Kidney (tissue), 13 donors: ENCODE measurements at regions not wholly inside any gene's neighbourhood (a gene's known extent, or its start where the extent isn't known, plus 50 kb on each side); places are given as distances from the start of the nearest gene placed in this dataset.

Experiments used
- DNase-seq, 5 donors: peaks; one replicate each; pipeline ENCODE4 v3.0.0-alpha.2; 2013 to 2020
- FAIRE-seq: peaks from 2 replicates; lab custom pipeline; 2012; peaks lifted over from hg19 to GRCh38; lab: Jason Lieb, UNC
- H3K27ac ChIP-seq, 2 donors: one replicate each; pipeline ENCODE4 v1.7.0; 2013; ENCODE audit warnings: low read depth in 2 of 2, low read length in 2 of 2, inconsistent platforms in 1 of 2
- H3K27me3 ChIP-seq: one replicate; pipeline ENCODE4 v1.7.1; 2013; ENCODE audit warnings: low read length, inconsistent platforms; ENCODE audit not compliant: control insufficient read depth, insufficient read depth
- H3K36me3 ChIP-seq, 3 donors: one replicate each; pipeline versions ENCODE4 v1.7.0 to v1.7.1; 2013; ENCODE audit warnings: low read length in 3 of 3, control low read depth in 1 of 3, inconsistent platforms in 1 of 3; ENCODE audit not compliant: insufficient read depth in 3 of 3, control insufficient read depth in 2 of 3
- H3K4me1 ChIP-seq, 3 donors: one replicate each; pipeline versions ENCODE4 v1.7.0 to v1.7.1; 2013; ENCODE audit warnings: low read length in 3 of 3, inconsistent platforms in 1 of 3, low read depth in 1 of 3; ENCODE audit not compliant: control insufficient read depth in 2 of 3, insufficient read depth in 2 of 3
- H3K4me3 ChIP-seq, 3 donors: one replicate each; pipeline versions ENCODE4 v1.7.0 to v1.8.1; 2013; ENCODE audit warnings: low read length in 3 of 3, control low read depth in 1 of 3, inconsistent platforms in 1 of 3
- H3K9ac ChIP-seq, 3 donors: one replicate each; pipeline versions ENCODE4 v1.7.0 to v1.7.1; 2013; ENCODE audit warnings: low read length in 3 of 3, control low read depth in 1 of 3, inconsistent platforms in 1 of 3
- H3K9me3 ChIP-seq, 3 donors: one replicate each; pipeline versions ENCODE4 v1.7.0 to v1.7.1; 2013; ENCODE audit warnings: low read length in 3 of 3, control low read depth in 1 of 3, inconsistent platforms in 1 of 3; ENCODE audit not compliant: control insufficient read depth in 2 of 3, insufficient read depth in 1 of 3
- CTCF ChIP-seq: IDR thresholded peaks from 3 replicates; pipeline ENCODE4 v1.5.1; 2012; ENCODE audit warnings: mild to moderate bottlenecking, moderate library complexity, borderline replicate concordance; ENCODE audit not compliant: insufficient read depth; ENCODE audit errors: extremely low read depth
- intact Hi-C: fragments of 100-400 bp; cut with DNase I; formaldehyde crosslinking; loops from one replicate; pipeline ENCODE4 v1.11.1; 2022
- donor health status: control.
- donor health status: control.
- donor health status: control.
- donor health status: control.
- donor health status: control.
- donor health status: DM: yes; HTN: yes; CAD: no.
- donor health status: Normal renal cell carcinoma (clear cell type).

GRCh38 chr2:2484301-2484700 lies 153.2 kb upstream of the MYT1L start:
- Histone ChIP-seq H3K27ac (no peak overlapping the region), H3K9me3 (peaks cover 0 to 2% (median 0%) of the 10 kb centered on the region in 3 donors), H3K4me1 (no peaks in the 10 kb centered on the region), H3K4me3 (no peak overlapping the region), H3K36me3 (no peaks in the 10 kb centered on the region), H3K9ac (no peak overlapping the region), H3K27me3 (no peaks in the 10 kb centered on the region)
- FAIRE-seq (no peak), DNase-seq (peak in 2 of 5 donors; percentile 20 to 32)
- TF ChIP-seq CTCF = no peak
- intact Hi-C loops = no loop called here

GRCh38 chr2:2482851-2483250 lies 151.8 kb upstream of the MYT1L start:
- Histone ChIP-seq H3K9ac (no peak overlapping the region), H3K9me3 (peaks cover 0 to 2% (median 0%) of the 10 kb centered on the region in 3 donors), H3K4me1 (no peaks in the 10 kb centered on the region), H3K27ac (no peak overlapping the region), H3K27me3 (no peaks in the 10 kb centered on the region), H3K4me3 (no peak overlapping the region), H3K36me3 (no peaks in the 10 kb centered on the region)
- FAIRE-seq (no peak), DNase-seq (no peak)
- intact Hi-C loops = no loop called here
- no peak for TF ChIP-seq CTCF

GRCh38 chr2:2472881-2473280 lies 141.8 kb upstream of the MYT1L start:
- Histone ChIP-seq H3K27ac (no peak overlapping the region), H3K4me3 (no peak overlapping the region), H3K9ac (no peak overlapping the region), H3K36me3 (no peaks in the 10 kb centered on the region), H3K27me3 (no peaks in the 10 kb centered on the region), H3K4me1 (no peaks in the 10 kb centered on the region), H3K9me3 (no peaks in the 10 kb centered on the region)
- intact Hi-C loops = no loop called here
- FAIRE-seq (no peak), DNase-seq (no peak)
- TF ChIP-seq CTCF = no peak

- Histone ChIP-seq H3K36me3 (no peaks in the 10 kb centered on the region), H3K9me3 (no peaks in the 10 kb centered on the region), H3K9ac (no peak overlapping the region), H3K4me1 (no peaks in the 10 kb centered on the region), H3K27ac (no peak overlapping the region), H3K4me3 (no peak overlapping the region), H3K27me3 (no peaks in the 10 kb centered on the region)
- intact Hi-C loops = no loop called here
- FAIRE-seq = no peak
- no peak for TF ChIP-seq CTCF
- peak in 1 of 5 donors; percentile 6 for DNase-seq
Observed at GRCh38 chr2:2472044-2472443, 141.0 kb upstream of the MYT1L start.
